Spleen (tissue), 11 donors: ENCODE measurements at regions not wholly inside any gene's neighbourhood (a gene's known extent, or its start where the extent isn't known, plus 50 kb on each side); places are given as distances from the start of the nearest gene placed in this dataset.

Experiments
- DNase-seq: peaks from one replicate; pipeline ENCODE4 v3.0.0-alpha.2; 2020
- H3K27ac ChIP-seq, 8 donors: fragments of 200-600 bp; sonication (generic) in 7 of 8; 1 replicate in 4 of 8; 2 replicates in 4 of 8; pipeline versions ENCODE4 v1.5.0 to v1.8.0; 2016 to 2021; ENCODE audit warnings: inconsistent platforms in 4 of 8, mild to moderate bottlenecking in 4 of 8, moderate library complexity in 1 of 8
- H3K27me3 ChIP-seq, 7 donors: fragments of 200-600 bp; sonication (generic) in 6 of 7; replicated peaks in 1 of 7; 1 replicate in 4 of 7; 2 replicates in 3 of 7; pipeline versions ENCODE4 v1.5.0 to v1.8.0; 2016 to 2021; ENCODE audit warnings: inconsistent platforms in 3 of 7, mild to moderate bottlenecking in 1 of 7
- H3K36me3 ChIP-seq, 6 donors: fragments of 200-600 bp; sonication (generic) in 5 of 6; 1 replicate in 4 of 6; 2 replicates in 2 of 6; pipeline versions ENCODE4 v1.5.0 to v1.8.0; 2016 to 2021; ENCODE audit warnings: inconsistent platforms in 2 of 6
- H3K4me1 ChIP-seq, 6 donors: fragments of 200-600 bp; sonication (generic) in 5 of 6; 1 replicate in 3 of 6; 2 replicates in 3 of 6; pipeline versions ENCODE4 v1.5.0 to v1.8.0; 2016 to 2021; ENCODE audit warnings: inconsistent platforms in 3 of 6
- H3K4me3 ChIP-seq, 8 donors: fragments of 200-600 bp; sonication (generic) in 7 of 8; 1 replicate in 4 of 8; 2 replicates in 4 of 8; pipeline versions ENCODE4 v1.5.0 to v1.8.0; 2016 to 2021; ENCODE audit warnings: inconsistent platforms in 4 of 8, mild to moderate bottlenecking in 4 of 8, moderate library complexity in 2 of 8
- H3K9me3 ChIP-seq, 8 donors: fragments of 200-600 bp; sonication (generic) in 7 of 8; 1 replicate in 4 of 8; 2 replicates in 4 of 8; pipeline versions ENCODE4 v1.5.0 to v1.8.0; 2016 to 2021; ENCODE audit warnings: inconsistent platforms in 4 of 8
- CTCF ChIP-seq, 11 experiments: fragments of 200-600 bp in 7 of 11; fragments of 450-650 bp in 4 of 11; sonication (generic) in 4 of 11; IDR thresholded peaks in 8 of 11; conservative IDR thresholded peaks in 3 of 11; 1 replicate in 7 of 11; 2 replicates in 4 of 11; pipeline versions ENCODE4 v1.4.0 to v1.8.0; 2016 to 2021; ENCODE audit warnings: antibody characterized with exemption in 11 of 11, inconsistent platforms in 4 of 11, mild to moderate bottlenecking in 1 of 11
- POLR2A ChIP-seq, 3 donors: fragments of 450-650 bp; IDR thresholded peaks; one replicate each; pipeline ENCODE4 v1.5.1; 2017; ENCODE audit warnings: antibody characterized with exemption in 3 of 3, mild to moderate bottlenecking in 1 of 3
- POLR2AphosphoS5 ChIP-seq, 3 donors: sonication (generic); formaldehyde crosslinking; IDR thresholded peaks; one replicate each; pipeline ENCODE4 v1.5.1; 2017; ENCODE audit warnings: antibody characterized with exemption in 3 of 3
- WGBS, 5 donors: extraction: QIAGEN DNeasy Blood & Tissue Kit in 3 of 5; methylation state at CpG; one replicate each; pipeline versions ENCODE4 v1.1.5 to v1.1.7; 2013 to 2018; 5-methylcytosine and 5-hydroxymethylcytosine counted together
- intact Hi-C: fragments of 100-400 bp; cut with DNase I; formaldehyde crosslinking; loops from one replicate; pipeline ENCODE4 v1.15.0; 2023; ENCODE audit warnings: low total_unique reads
- donor health status: healthy with polysubstance abuse.
- donor health status: DM: no; HTN: no; CAD: no; lungs with moderate emphysema.
- donor health status: DM: no; HTN: no; CAD: no.
- donor health status: Bipolar disorder and iron deficiency.
- donor health status: healthy.
- donor health status: DM: no; HTN: no; CAD: no.
- donor health status: DM: yes; HTN: yes; CAD: no.

DNA sequence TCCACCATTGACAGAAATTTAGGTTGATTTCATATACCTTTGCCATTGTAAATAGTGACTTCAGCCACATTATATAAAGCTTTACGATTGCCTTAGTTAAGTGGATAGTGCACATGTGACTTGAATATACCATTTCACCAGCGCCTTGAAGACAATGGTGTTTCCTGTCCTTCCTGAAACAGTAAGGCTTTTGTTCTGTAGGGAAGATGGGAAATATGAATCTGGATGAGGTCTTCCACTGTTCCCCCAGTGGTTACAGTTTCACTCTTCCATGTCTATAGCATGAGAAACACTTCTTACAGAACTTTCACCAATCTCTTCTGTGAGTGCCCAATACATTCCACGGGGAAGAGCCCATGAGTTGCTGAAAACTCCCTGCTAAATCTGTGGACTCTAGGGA, 240.5 kb downstream of the TRIB2 start:
- no peak for DNase-seq
- H3K4me1 ChIP-seq, result no peaks in the 10 kb centered on the region
- 75 to 93% (median 84%) methylated on average over 3 of the region's 3 CpGs for WGBS, 5 donors
- H3K36me3 ChIP-seq, result no peaks in the 10 kb centered on the region
- intact Hi-C loops, result no loop called here
- no peak overlapping the region for H3K27ac ChIP-seq
- no peak overlapping the region for H3K4me3 ChIP-seq
- TF ChIP-seq CTCF (IDR thresholded peaks at IDR 0.05 in 8 of 11, conservative IDR thresholded peaks at IDR 0.05 in 3 of 11) (no peak), POLR2A (IDR thresholded peaks at IDR 0.05) (no peak), POLR2AphosphoS5 (IDR thresholded peaks at IDR 0.05) (no peak)
- peaks cover 0 to 6% (median 0%) of the 10 kb centered on the region in 8 donors for H3K9me3 ChIP-seq
- peaks cover 0 to 16% (median 0%) of the 10 kb centered on the region in 7 donors for H3K27me3 ChIP-seq

DNA sequence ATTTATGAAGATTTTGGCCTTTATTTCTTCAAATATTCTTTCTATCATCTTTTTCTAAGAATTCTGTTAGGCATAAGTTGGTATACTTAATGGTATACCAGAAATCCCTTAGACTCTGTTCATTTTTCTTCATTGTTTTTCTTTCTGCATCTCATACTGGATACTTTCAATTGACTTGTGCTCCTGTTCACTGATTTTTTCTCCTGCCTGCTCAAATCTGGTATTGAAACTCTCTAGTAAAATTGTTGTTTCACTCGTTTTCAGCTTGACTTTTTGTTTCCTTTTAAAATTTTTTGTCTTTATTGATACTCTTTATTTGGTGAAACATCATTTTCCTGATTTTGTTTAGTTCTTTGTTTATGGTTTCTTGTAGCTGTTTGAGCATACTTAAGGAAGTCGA, 243.2 kb downstream of the TRIB2 start:
- WGBS, 5 donors, result 70 to 90% (median 83%) methylated on average over 2 of the region's 2 CpGs
- H3K9me3 ChIP-seq, result peaks cover 0 to 6% (median 0%) of the 10 kb centered on the region in 8 donors
- TF ChIP-seq POLR2A (IDR thresholded peaks at IDR 0.05), result no peak
- no peak for TF ChIP-seq POLR2AphosphoS5 (IDR thresholded peaks at IDR 0.05)
- no peak for TF ChIP-seq CTCF (IDR thresholded peaks at IDR 0.05 in 8 of 11, conservative IDR thresholded peaks at IDR 0.05 in 3 of 11)
- no peak overlapping the region for H3K27ac ChIP-seq
- peaks cover 0 to 3% (median under 1%) of the 10 kb centered on the region in 6 donors for H3K4me1 ChIP-seq
- H3K27me3 ChIP-seq, result no peaks in the 10 kb centered on the region
- intact Hi-C loops, result no loop called here
- no peak overlapping the region for H3K4me3 ChIP-seq
- no peak for DNase-seq
- no peaks in the 10 kb centered on the region for H3K36me3 ChIP-seq

DNA sequence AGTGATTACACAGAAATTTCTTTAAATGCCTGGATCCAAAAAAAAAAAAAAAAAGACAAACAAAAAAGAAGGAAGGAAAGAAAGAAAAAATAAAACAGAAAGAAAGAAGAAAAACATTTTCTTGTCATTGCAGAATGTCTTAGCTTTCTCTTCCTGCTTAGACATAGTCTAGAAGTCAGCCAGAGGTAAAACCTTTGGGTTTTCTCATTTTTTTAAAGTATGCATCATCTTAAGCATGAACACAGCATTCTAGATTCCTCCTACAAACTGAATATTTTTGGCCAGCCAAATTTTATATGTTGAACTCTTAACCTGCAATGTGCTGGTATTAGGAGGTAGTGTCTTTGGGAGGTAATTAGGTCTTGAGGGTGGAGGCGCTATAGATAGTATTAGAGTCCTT, 243.9 kb downstream of the TRIB2 start:
- Histone ChIP-seq H3K36me3 (no peaks in the 10 kb centered on the region), H3K9me3 (peaks cover 0 to 6% (median 0%) of the 10 kb centered on the region in 8 donors), H3K27me3 (no peaks in the 10 kb centered on the region), H3K27ac (no peak overlapping the region), H3K4me1 (peaks cover 0 to 10% (median 8%) of the 10 kb centered on the region in 6 donors), H3K4me3 (no peak overlapping the region)
- no peak for DNase-seq
- 87 to 100% (median 94%) methylated on average over 1 of the region's 1 CpG for WGBS, 5 donors
- TF ChIP-seq POLR2AphosphoS5 (IDR thresholded peaks at IDR 0.05) (no peak), CTCF (IDR thresholded peaks at IDR 0.05 in 8 of 11, conservative IDR thresholded peaks at IDR 0.05 in 3 of 11) (no peak), POLR2A (IDR thresholded peaks at IDR 0.05) (no peak)
- intact Hi-C loops, result no loop called here

- WGBS, 5 donors, result 75 to 87% (median 85%) methylated on average over 5 of the region's 5 CpGs
Measured at GRCh38 chr2:12964904-12965539, 248.3 kb downstream of the TRIB2 start.

More at GRCh38 chr2:12964904-12965539, 248.3 kb downstream of the TRIB2 start:
- DNase-seq, result no peak
- Histone ChIP-seq H3K4me3 (no peak overlapping the region), H3K27ac (peak overlapping the region in 4 of 8 donors; percentile 28 to 54 (median 43)), H3K9me3 (peaks cover 0 to under 1% (median 0%) of the 10 kb centered on the region in 8 donors), H3K36me3 (no peaks in the 10 kb centered on the region), H3K27me3 (no peaks in the 10 kb centered on the region), H3K4me1 (peaks cover 0 to 22% (median 15%) of the 10 kb centered on the region in 6 donors)
- intact Hi-C loops, result no loop called here
- no peak for TF ChIP-seq CTCF (IDR thresholded peaks at IDR 0.05 in 8 of 11, conservative IDR thresholded peaks at IDR 0.05 in 3 of 11)
- no peak for TF ChIP-seq POLR2A (IDR thresholded peaks at IDR 0.05)
- TF ChIP-seq POLR2AphosphoS5 (IDR thresholded peaks at IDR 0.05), result no peak
